Left ventricle myocardium inferior (tissue), 1 donor: ENCODE measurements at regions not wholly inside any gene's neighbourhood (a gene's known extent, or its start where the extent isn't known, plus 50 kb on each side); places are given as distances from the start of the nearest gene placed in this dataset.

Experiments used
- DNase-seq: peaks from one replicate; pipeline ENCODE4 v3.0.0-alpha.2; 2020
- H3K27ac ChIP-seq: fragments of 200-600 bp; replicated peaks from 2 replicates; pipeline ENCODE4 v1.8.0; 2021
- H3K27me3 ChIP-seq: fragments of 200-600 bp; 2 replicates; pipeline ENCODE4 v1.8.0; 2021; ENCODE audit warnings: low read depth
- H3K36me3 ChIP-seq: fragments of 200-600 bp; 2 replicates; pipeline ENCODE4 v1.8.0; 2021
- H3K4me1 ChIP-seq: fragments of 200-600 bp; 2 replicates; pipeline ENCODE4 v1.8.0; 2021
- H3K4me3 ChIP-seq: fragments of 200-600 bp; 2 replicates; pipeline ENCODE4 v1.8.0; 2021; ENCODE audit warnings: mild to moderate bottlenecking, moderate library complexity
- H3K9me3 ChIP-seq: fragments of 200-600 bp; replicated peaks from 2 replicates; pipeline ENCODE4 v1.8.0; 2021
- intact Hi-C: fragments of 100-400 bp; cut with micrococcal nuclease; formaldehyde crosslinking; loops from one replicate; pipeline ENCODE4 v1.11.0; 2022
- TF ChIP-seq, protein P1 (sequence below): fragments of 200-600 bp; IDR thresholded peaks from 2 replicates; pipeline ENCODE4 v1.8.0; 2021; ENCODE audit warnings: antibody characterized with exemption, mild to moderate bottlenecking, borderline replicate concordance
- donor health status: DM: no; HTN: yes; CAD: no; lungs with severe emphysema.

DNA sequence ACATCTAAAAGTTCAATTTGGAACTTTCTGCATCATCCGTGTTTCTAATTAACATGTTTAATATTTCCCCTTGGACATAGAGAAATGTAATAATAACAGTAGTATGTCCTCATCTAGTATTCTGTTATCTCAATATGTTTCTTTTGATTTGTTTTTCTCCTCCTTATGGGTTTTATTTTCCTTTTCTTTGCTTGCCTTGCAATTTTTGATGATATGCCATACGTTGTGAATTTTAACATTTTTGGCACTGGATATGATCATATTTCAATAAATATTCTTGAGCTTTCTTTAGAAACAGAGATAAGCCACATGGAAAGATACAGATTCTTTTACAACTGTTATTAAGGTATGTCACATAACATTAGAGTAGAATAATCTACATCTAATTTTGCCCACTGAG lies 1316.2 kb downstream of the CDH8 start:
- intact Hi-C loops: no loop called here
- TF ChIP-seq, protein P1, sequence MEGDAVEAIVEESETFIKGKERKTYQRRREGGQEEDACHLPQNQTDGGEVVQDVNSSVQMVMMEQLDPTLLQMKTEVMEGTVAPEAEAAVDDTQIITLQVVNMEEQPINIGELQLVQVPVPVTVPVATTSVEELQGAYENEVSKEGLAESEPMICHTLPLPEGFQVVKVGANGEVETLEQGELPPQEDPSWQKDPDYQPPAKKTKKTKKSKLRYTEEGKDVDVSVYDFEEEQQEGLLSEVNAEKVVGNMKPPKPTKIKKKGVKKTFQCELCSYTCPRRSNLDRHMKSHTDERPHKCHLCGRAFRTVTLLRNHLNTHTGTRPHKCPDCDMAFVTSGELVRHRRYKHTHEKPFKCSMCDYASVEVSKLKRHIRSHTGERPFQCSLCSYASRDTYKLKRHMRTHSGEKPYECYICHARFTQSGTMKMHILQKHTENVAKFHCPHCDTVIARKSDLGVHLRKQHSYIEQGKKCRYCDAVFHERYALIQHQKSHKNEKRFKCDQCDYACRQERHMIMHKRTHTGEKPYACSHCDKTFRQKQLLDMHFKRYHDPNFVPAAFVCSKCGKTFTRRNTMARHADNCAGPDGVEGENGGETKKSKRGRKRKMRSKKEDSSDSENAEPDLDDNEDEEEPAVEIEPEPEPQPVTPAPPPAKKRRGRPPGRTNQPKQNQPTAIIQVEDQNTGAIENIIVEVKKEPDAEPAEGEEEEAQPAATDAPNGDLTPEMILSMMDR: no peak

DNA sequence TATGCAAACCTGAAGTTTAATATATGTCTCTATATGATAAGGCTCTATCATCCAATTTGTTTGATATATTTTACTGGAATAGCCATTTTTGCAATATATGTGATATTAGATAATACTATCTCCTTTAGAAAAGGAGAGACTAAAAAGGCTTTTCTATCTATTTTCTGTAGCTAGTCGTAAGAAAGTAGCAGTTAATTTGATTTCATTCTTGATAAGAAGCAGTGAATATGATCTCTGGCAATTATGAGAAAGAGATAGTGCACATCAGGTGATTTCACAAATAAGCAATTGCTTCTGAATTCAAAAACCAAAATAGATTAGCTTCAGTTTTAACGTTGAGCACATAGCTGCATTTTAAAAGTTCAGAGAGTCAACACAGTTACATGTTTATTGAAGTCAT lies 1318.4 kb downstream of the CDH8 start:
- H3K27me3 ChIP-seq: no peaks in the 10 kb centered on the region
- intact Hi-C loops: no loop called here

More for the DNA sequence above, 1316.2 kb downstream of the CDH8 start:
- Histone ChIP-seq H3K4me3 (no peak overlapping the region), H3K4me1 (no peaks in the 10 kb centered on the region), H3K27me3 (no peaks in the 10 kb centered on the region), H3K27ac (no peak overlapping the region), H3K36me3 (no peaks in the 10 kb centered on the region), H3K9me3 (peaks cover 31% of the 10 kb centered on the region)
- no peak for DNase-seq

DNA sequence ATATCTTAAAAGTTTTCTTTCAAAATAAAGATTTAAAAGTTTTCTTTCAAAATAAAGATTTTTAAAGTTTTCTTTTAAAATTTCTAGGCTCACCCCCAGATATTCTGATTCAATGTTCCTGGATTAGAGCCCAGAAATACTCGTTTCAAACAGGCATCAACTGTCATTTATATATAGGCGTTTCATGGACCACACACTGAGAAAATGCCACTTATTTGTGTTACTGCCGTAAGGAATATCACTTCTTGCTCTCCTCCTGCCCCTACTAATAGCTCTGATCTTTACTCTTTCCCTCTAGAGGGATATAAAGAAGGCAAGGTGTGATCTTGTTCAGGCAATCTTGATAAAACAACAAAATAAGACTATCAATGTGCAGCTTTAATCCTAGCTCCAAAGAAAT lies 1324.1 kb downstream of the CDH8 start:
- Histone ChIP-seq H3K4me3 (no peak overlapping the region), H3K27me3 (no peaks in the 10 kb centered on the region), H3K9me3 (no peaks in the 10 kb centered on the region), H3K4me1 (no peaks in the 10 kb centered on the region), H3K36me3 (no peaks in the 10 kb centered on the region), H3K27ac (no peak overlapping the region)
- no peak for DNase-seq
- TF ChIP-seq, protein P1: no peak
- intact Hi-C loops: no loop called here

More for the DNA sequence above, 1318.4 kb downstream of the CDH8 start:
- Histone ChIP-seq H3K4me1 (no peaks in the 10 kb centered on the region), H3K9me3 (peaks cover 31% of the 10 kb centered on the region), H3K27ac (no peak overlapping the region), H3K36me3 (no peaks in the 10 kb centered on the region), H3K4me3 (no peak overlapping the region)
- DNase-seq: no peak
- TF ChIP-seq, protein P1: no peak

DNA sequence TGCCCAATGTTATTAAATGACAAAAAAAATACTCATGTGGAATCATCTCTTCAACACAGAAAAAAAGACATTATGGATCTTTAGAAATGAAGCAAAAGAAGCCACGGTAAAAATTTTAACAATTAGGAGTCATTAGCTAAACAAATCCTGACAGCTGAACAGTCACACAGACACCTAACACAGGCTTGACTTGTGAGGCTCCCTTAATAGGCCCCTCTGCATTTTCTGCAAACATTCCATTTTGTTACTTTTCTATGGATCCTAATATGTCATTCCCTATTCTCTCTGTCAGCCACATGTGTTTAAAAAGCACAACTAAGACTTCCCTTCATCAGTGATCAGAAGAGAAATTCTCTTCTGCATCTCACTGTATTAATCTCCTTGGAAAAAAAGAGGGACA lies 1331.5 kb downstream of the CDH8 start:
- Histone ChIP-seq H3K27me3 (no peaks in the 10 kb centered on the region), H3K36me3 (no peaks in the 10 kb centered on the region), H3K4me1 (no peaks in the 10 kb centered on the region), H3K9me3 (no peaks in the 10 kb centered on the region), H3K27ac (no peak overlapping the region), H3K4me3 (no peak overlapping the region)
- TF ChIP-seq, protein P1: no peak
- no peak for DNase-seq
- intact Hi-C loops: no loop called here

DNA sequence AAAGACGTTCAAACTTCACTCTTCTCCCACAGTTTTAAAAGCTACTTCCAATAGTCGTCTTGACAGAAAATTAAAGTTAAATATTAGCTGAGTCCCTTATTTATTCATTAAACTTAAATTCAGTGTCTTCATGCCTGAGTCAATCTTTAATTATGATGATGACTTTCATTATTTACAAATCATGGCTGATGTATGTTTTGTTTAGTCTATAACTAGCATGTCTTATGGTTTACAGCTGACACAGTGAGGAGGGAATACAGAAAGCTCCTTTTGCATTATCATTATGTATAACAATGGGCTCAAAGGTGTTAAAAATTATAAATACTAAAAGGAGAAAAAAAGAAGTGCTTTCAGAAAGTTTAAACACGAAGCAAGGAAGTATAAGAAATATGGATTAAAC lies 1333.1 kb downstream of the CDH8 start:
- no peak for DNase-seq
- no peaks in the 10 kb centered on the region for H3K36me3 ChIP-seq

More for the DNA sequence above, 1333.1 kb downstream of the CDH8 start:
- TF ChIP-seq, protein P1: no peak
- Histone ChIP-seq H3K27me3 (no peaks in the 10 kb centered on the region), H3K9me3 (no peaks in the 10 kb centered on the region), H3K4me3 (no peak overlapping the region), H3K4me1 (no peaks in the 10 kb centered on the region), H3K27ac (no peak overlapping the region)
- intact Hi-C loops: no loop called here
